NK-92 treated with Interleukin-12 subunit alpha and Interleukin-12 subunit beta, amount 100 ng/mL, for 24 hours (cell line): ENCODE measurements at regions not wholly inside any gene's neighbourhood (a gene's known extent, or its start where the extent isn't known, plus 50 kb on each side); places are given as distances from the start of the nearest gene placed in this dataset.

Experiments
- DNase-seq: peaks from one replicate; lab custom pipeline; 2025; lab: John Stamatoyannopoulos, UW

GRCh38 chr14:66365388-66365787 lies 120.8 kb upstream of the CCDC196 start:
- DNase-seq = no peak

- no peak for DNase-seq
Observed at GRCh38 chr14:66369157-66369697, 116.9 kb upstream of the CCDC196 start.

GRCh38 chr14:66371776-66372175 lies 114.4 kb upstream of the CCDC196 start:
- no peak for DNase-seq

- no peak for DNase-seq
Observed at GRCh38 chr14:66375046-66375964, 110.9 kb upstream of the CCDC196 start.

- no peak for DNase-seq
Observed at GRCh38 chr14:66377574-66377973, 108.6 kb upstream of the CCDC196 start.

DNA sequence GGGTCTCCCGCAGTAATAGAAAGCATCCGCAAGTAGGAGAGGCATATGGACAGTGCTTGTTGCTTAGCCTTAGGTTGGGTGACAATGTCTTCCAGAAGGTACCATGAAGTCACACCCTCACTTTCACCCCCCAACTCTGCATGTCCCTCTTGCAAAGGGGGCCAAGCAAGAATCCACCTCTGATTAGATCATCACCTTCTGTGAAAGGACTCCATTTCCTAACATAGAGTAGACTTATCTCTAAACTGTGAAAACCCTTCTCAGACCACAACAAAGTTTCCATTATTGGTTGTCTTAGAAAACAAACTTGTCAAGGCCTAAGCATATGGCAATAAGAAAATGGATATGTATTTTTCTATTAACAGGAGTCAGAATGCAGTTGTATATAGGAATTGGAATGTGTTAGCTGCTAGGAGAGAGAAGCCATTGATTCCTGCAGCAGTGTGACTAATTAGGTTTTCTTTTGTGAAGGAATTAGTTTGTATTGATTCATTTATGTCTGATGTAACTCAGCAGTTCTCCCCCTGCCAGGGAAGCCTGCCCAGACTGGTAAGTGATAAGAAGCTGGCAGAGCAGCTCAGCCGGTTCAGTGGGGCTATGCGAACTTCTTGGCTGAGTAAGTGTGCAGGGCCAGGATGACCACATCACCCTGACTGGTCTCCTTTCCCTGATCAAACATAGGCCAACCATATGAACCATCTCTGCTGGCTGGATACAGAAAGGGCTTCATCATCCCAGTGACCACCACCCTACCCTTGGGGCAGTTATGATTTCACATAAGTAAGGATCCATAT lies 107.3 kb upstream of the CCDC196 start:
- DNase-seq = no peak

DNA sequence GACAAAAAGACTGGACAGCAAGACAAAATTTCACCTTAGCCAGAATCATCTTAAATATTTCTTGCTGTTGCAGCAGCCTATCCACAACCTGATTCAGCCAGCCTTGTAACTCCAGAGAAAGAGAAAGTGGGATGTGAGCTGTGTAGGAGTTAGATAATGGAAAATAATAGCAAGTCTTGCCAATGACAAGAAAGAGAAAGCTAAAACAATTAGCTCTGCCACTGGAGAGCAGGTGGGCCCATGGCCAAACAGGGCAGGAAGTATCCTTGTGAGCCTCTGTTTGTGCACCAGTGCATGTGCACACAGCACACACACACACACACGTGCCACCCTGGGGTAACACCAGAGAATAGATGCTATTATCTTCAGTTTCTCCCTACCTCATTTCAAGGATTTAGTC lies 106.0 kb upstream of the CCDC196 start:
- DNase-seq = no peak

DNA sequence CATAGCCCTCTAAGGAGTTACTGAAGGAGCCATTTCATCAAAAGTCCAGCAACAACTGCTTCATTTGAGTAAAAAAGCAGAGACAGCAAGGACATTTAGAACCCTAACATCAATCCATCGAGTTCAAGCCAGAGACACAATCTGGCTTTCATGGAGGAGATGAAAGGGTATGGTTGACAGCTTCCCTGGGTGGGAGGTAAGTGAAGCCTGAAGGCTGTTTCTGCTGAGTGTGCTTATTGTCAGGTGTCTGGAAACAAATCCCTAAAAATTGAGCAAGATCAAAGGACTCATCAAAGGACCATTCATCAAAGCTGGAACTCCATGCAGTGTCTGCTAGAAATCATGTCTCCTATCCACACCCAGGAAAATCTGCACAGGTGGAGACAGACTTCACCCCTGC lies 104.4 kb upstream of the CCDC196 start:
- DNase-seq = no peak

DNA sequence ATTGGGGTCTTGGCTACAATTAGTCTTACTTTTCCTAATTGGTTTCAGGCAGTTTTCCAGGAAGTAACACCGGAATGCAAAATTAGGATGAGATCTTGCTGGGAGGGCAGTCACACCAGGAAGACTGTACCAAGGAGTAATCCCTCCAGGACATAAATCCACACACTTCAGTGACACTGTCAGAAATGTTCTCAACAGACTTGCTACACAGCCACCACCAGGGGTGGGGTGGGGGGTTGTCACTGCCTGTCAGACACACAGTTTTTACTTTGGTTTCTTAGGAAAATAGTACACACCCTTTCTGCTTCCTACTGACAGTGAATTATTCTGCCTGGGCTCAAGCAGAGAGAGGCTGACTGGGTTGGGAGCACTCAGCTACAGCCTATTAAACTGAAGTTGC lies 102.9 kb upstream of the CCDC196 start:
- no peak for DNase-seq

DNA sequence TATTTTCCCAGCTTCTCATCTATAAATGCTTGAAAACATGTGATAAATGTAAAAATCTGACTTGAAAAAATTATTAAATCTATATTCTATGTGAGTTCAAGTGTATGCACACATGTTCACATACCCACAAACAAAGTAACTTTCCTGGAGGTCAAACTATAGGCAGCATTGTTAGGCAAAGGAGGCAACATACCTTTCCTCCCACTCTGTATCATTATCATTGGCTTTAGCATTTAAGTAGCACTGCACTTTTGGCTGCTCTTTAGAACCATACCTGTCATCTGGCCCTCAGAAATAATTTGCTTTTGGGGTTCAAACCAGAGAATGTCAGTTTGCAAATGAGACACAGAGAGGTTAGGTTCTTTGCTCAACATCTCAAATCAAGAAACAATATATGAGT lies 102.4 kb upstream of the CCDC196 start:
- no peak for DNase-seq

GRCh38 chr14:66388516-66388915 lies 97.7 kb upstream of the CCDC196 start:
- DNase-seq = no peak

GRCh38 chr14:66389481-66389880 lies 96.7 kb upstream of the CCDC196 start:
- no peak for DNase-seq

DNA sequence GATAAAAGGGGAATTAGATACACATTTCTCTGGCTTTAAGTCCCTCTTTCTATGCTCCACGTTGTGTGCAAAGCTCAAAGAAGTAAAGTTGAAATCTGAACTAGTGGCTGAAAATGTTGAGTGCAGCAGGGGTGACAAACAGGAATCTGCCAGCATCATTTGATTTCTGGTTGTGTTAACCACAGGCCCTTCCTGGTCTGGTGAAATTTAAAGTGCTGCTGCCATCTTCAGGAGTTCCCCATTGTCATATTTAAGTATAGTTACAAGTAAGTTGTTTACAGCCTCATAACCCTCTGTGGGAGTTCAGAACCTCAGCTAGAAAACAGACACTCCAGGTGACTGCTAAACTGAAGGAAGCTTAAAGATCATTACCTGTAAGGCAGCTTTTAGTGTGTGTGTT lies 90.9 kb upstream of the CCDC196 start:
- no peak for DNase-seq

GRCh38 chr14:66396164-66396563 lies 90.0 kb upstream of the CCDC196 start:
- no peak for DNase-seq

DNA sequence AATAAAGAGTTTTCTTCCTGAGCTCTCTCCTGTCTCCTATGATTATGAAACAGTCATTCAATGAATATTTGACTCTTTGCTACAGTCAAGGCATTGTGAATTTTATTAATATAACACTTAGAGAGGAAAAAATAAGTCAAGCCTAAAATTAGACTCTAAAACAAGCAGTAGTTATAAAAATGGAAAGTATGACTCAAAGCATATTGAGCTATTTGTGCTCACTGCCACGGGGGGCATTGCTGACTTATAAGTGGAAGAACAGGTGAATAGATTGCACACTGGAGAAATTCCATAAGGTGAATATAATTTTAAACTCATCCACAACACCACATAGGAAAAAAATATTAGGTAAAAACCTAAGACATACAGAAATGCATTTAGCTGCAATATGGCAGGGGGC lies 87.7 kb upstream of the CCDC196 start:
- no peak for DNase-seq

DNA sequence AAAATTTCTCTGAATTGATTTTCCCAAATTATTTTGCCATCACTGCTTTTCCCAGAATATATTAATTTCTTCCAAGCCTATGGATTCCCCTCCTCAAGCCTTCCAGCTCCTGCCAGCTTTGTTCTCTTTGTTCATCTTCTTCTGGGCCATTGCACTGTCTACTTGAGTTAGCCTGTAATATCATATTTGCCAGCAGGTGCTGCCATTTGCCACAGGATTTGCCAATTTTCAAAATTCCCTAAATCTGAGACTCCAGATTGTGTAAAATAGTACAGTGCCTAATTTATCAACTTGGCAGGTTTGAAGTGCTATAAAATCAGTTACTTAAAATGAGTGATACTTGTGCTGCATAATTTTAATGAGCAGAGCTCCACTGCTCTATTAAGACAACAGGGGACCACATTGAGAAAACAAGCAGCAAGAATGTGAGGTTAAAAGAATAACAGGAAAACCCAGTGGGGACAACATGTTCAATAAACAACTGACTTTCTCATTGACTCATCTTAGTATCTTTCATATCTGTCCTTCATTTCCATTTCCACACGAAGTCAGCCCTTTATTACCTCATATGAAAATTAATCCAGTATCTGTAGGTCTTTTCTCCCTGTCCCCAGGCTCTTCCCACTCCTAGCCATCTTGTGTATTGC lies 84.6 kb upstream of the CCDC196 start:
- no peak for DNase-seq

DNA sequence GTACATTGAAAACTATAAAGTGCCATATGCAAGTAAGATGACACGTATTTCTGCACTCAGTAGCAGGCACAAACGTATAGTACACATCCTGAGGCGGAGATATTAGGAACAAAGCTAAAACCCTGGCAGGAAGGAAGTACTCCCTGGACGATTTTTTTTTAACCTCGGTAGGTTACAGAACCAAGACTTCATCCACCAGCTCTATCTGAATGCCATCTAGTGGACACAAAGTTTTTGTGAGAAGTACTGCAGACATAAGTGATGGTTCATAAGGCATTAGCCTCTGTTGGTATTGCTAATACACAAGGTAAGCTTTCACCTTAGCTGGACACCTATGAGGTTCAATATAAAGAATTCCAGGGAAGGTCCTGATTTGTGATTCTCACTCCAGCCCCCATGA lies 83.0 kb upstream of the CCDC196 start:
- DNase-seq = no peak

GRCh38 chr14:66404051-66404545 lies 82.1 kb upstream of the CCDC196 start:
- DNase-seq = no peak

- no peak for DNase-seq
Observed at GRCh38 chr14:66405158-66405557, 81.0 kb upstream of the CCDC196 start.

GRCh38 chr14:66413901-66414300 lies 72.3 kb upstream of the CCDC196 start:
- DNase-seq = no peak

DNA sequence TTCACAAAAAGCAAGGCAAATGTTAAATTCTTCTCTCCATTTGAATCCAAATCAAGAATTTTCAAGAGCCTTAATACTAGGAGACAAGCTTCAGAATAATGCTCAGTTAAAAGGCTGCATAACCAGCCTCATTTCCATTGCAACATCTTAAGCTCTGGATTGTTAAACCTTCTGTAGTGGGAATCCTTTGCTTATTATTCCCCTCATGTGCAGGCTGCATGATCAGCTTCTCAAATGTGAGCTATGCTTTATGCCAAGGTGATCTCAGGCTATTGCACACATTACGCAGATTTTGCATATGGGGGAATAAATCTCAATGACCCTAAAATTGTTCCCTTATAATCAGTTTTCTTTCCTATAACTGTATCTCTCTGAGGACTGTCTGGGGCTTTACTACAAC lies 71.7 kb upstream of the CCDC196 start:
- no peak for DNase-seq
